Omental fat pad (tissue), 3 donors: ENCODE measurements at regions not wholly inside any gene's neighbourhood (a gene's known extent, or its start where the extent isn't known, plus 50 kb on each side); places are given as distances from the start of the nearest gene placed in this dataset.

Source experiments
- ATAC-seq: fragments of 150-250 bp; one replicate; pipeline ENCODE4 v1.9.1; 2016; ENCODE audit warnings: mild to moderate bottlenecking, moderate library complexity; ENCODE audit not compliant: low FRiP score
- DNase-seq: peaks from one replicate; pipeline ENCODE4 v3.0.0-alpha.2; 2019; ENCODE audit warnings: low spot score
- CTCF ChIP-seq, 3 donors: fragments of 450-650 bp; IDR thresholded peaks; one replicate each; pipeline ENCODE4 v1.5.1; 2016 to 2017; ENCODE audit warnings: antibody characterized with exemption in 3 of 3, mild to moderate bottlenecking in 3 of 3, moderate library complexity in 2 of 3

GRCh38 chr4:41856797-41857196 lies 78.4 kb upstream of the TMEM33 start:
- DNase-seq (no peak), ATAC-seq (no peak)
- no peak for TF ChIP-seq CTCF (IDR thresholded peaks at IDR 0.05)

DNA sequence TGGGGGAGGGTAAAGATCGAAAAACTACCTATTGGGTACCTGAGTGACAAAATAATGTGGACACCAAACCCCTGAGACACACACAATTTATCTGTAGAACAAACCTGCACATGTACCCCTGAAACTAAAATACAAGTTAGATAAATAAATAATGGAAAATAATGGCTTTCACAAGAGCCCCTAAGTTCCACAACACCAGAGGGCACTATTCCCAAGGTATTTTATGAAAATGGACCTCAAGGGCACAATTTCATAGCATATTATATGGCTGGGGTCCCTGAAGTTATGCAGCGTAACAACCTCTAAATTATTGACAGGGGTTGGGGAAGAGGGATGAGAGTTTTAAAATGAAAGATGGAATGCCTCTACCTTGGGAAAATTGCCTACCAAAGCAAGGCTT lies 81.3 kb upstream of the TMEM33 start:
- ATAC-seq (no peak), DNase-seq (no peak)
- TF ChIP-seq CTCF (IDR thresholded peaks at IDR 0.05), result no peak

GRCh38 chr4:41852229-41852628 lies 83.0 kb upstream of the TMEM33 start:
- DNase-seq, result no peak
- no peak for TF ChIP-seq CTCF (IDR thresholded peaks at IDR 0.05)
- ATAC-seq, result no peak

DNA sequence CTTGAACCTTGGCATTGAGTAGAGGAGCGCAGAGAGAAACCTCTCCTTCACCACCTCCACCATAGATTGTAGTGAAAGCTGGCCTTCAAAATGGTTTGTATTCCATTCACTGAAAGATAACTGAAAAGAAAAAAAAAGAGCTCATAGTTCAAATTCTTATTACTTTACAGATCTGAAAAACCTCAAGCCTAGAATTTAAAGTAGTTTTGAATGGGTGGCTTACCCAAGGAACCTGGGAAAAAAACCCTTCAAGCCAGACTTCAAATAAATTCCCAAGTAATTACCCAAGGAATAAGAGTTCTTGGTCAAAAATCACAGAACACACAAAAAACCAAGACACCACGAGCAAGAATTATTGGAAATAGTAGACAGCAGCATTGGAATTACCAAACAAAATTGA lies 83.6 kb upstream of the TMEM33 start:
- ATAC-seq (no peak), DNase-seq (no peak)
- TF ChIP-seq CTCF (IDR thresholded peaks at IDR 0.05), result no peak

GRCh38 chr4:41844327-41844726 lies 90.9 kb upstream of the TMEM33 start:
- no peak for DNase-seq
- TF ChIP-seq CTCF (IDR thresholded peaks at IDR 0.05), result no peak
- no peak for ATAC-seq

DNA sequence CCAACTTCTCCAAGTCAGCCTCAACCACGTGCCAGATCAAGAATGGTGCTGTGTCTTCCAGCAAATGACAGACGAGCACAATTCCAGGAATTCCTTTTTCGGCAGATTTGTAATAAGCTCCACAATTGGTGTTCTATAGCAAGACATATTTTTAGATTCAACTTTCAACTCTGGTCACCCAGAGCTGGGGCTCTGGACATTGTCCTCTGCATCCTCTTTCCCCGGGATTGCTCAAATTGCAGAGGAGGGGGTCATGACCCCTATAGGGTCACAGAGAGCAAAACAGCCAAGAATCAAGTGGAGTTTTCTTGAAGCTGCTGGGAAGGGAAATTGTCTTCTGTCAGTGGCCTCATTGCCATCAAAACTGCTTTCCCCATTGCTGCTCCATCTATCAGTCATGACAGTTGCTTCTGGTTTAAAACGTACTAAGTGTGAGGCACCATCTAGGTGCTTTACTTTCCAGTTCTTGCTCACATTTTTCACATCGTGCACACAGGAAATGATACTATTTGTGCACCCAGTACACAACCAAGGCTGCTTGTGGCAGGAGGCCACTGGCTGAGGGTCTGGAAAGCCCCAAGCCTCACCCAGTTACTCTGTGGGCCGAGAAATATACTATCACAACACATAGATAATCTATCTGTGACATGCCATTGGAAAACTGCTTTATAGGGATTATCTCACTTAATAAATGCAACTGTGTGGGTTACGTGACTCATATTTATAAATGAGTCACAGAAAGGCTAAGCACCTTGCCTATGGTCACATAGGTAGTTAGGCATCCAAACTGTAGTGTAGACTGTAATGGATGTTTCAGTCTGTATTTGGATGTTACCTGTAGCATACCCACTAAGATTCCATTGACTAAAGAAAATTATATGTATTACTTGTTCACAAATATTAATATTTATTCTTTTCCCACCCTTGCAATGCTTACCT lies 91.7 kb upstream of the PHOX2B start:
- TF ChIP-seq CTCF (IDR thresholded peaks at IDR 0.05), result no peak
- ATAC-seq (no peak), DNase-seq (no peak)

DNA sequence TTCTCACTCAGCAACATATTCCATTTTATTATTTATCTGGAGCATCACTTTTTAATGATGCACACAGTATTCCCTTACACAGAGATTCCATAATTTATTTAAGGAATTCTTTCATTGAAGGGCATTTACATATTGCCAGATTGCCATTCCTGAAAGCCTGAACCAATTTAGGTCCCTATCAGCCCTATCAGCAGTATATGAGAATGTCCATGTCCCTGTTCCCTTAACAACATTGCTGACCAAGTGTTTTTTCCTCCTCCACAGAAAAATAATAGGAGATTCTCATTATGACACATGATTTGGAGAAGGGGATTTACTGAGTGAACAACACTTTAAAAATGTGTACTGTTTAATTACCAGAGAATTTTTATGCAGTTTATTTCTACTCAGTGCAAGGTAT lies 90.1 kb upstream of the PHOX2B start:
- no peak for DNase-seq
- no peak for TF ChIP-seq CTCF (IDR thresholded peaks at IDR 0.05)
- no peak for ATAC-seq
